Astrocyte (in vitro differentiated cells and primary cell): ENCODE measurements at regions not wholly inside any gene's neighbourhood (a gene's known extent, or its start where the extent isn't known, plus 50 kb on each side); places are given as distances from the start of the nearest gene placed in this dataset.

ENCODE experiments used
- DNase-seq: peaks from one replicate; pipeline ENCODE4 v3.0.0-alpha.2; 2010; ENCODE audit warnings: low read depth
- FAIRE-seq: peaks from 2 replicates; lab custom pipeline; 2011; peaks lifted over from hg19 to GRCh38; lab: Jason Lieb, UNC
- H2AFZ ChIP-seq: 2 replicates; pipeline ENCODE4 v1.6.0; 2012; ENCODE audit warnings: low read depth, low read length, inconsistent platforms
- H3K27ac ChIP-seq: 2 replicates; pipeline ENCODE4 v1.5.1; 2011; ENCODE audit warnings: low read depth, low read length, inconsistent platforms
- H3K27me3 ChIP-seq: 2 replicates; pipeline ENCODE4 v1.6.0; 2011; ENCODE audit warnings: low read length, inconsistent platforms; ENCODE audit not compliant: insufficient read depth
- H3K36me3 ChIP-seq: 2 replicates; pipeline ENCODE4 v1.5.1; 2011; ENCODE audit warnings: low read length, inconsistent platforms; ENCODE audit not compliant: insufficient read depth
- H3K4me1 ChIP-seq: 2 replicates; pipeline ENCODE4 v1.5.1; 2011; ENCODE audit warnings: low read length, inconsistent platforms; ENCODE audit not compliant: insufficient read depth
- H3K4me2 ChIP-seq: 2 replicates; pipeline ENCODE4 v1.6.0; 2012; ENCODE audit warnings: low read length, inconsistent platforms
- H3K4me3 ChIP-seq: 2 replicates; pipeline ENCODE4 v1.5.1; 2011; ENCODE audit warnings: low read depth, mild to moderate bottlenecking, low read length, inconsistent platforms; ENCODE audit not compliant: insufficient read depth
- H3K79me2 ChIP-seq: 2 replicates; pipeline ENCODE4 v1.6.0; 2012; ENCODE audit warnings: mild to moderate bottlenecking, low read length, inconsistent platforms; ENCODE audit not compliant: insufficient read depth
- H3K9ac ChIP-seq: 2 replicates; pipeline ENCODE4 v1.6.0; 2012; ENCODE audit warnings: mild to moderate bottlenecking, low read length, inconsistent platforms
- H3K9me3 ChIP-seq: 2 replicates; pipeline ENCODE4 v1.5.1; 2012; ENCODE audit warnings: low read depth, mild to moderate bottlenecking, low read length, inconsistent platforms; ENCODE audit not compliant: insufficient read depth
- H4K20me1 ChIP-seq: 2 replicates; pipeline ENCODE4 v1.6.0; 2012; ENCODE audit warnings: low read length, inconsistent platforms; ENCODE audit not compliant: insufficient read depth
- H3K27ac Mint-ChIP-seq: one replicate; pipeline ENCODE4 v1.8.0; 2021; ENCODE audit warnings: mild to moderate bottlenecking, mixed read lengths; ENCODE audit not compliant: unreplicated experiment
- H3K27me3 Mint-ChIP-seq: one replicate; pipeline ENCODE4 v1.8.0; 2021; ENCODE audit warnings: low read depth, mixed read lengths; ENCODE audit not compliant: unreplicated experiment
- H3K36me3 Mint-ChIP-seq: one replicate; pipeline ENCODE4 v1.8.0; 2021; ENCODE audit warnings: low read depth, mixed read lengths; ENCODE audit not compliant: unreplicated experiment
- H3K4me1 Mint-ChIP-seq: one replicate; pipeline ENCODE4 v1.8.0; 2021; ENCODE audit warnings: low read depth, mixed read lengths; ENCODE audit not compliant: unreplicated experiment
- H3K4me3 Mint-ChIP-seq: one replicate; pipeline ENCODE4 v1.8.0; 2021; ENCODE audit warnings: mild to moderate bottlenecking, moderate library complexity, mixed read lengths; ENCODE audit not compliant: unreplicated experiment
- H3K9me3 Mint-ChIP-seq: one replicate; pipeline ENCODE4 v1.8.0; 2021; ENCODE audit warnings: mild to moderate bottlenecking, mixed read lengths; ENCODE audit not compliant: unreplicated experiment
- CTCF ChIP-seq: IDR thresholded peaks from 2 replicates; pipeline ENCODE4 v1.5.1; 2011; ENCODE audit warnings: low read depth, mild to moderate bottlenecking, inconsistent platforms, low read length, moderate library complexity; ENCODE audit not compliant: insufficient read depth
- EZH2 ChIP-seq: IDR thresholded peaks from 2 replicates; pipeline ENCODE4 v1.6.1; 2012; ENCODE audit warnings: mild to moderate bottlenecking, low read length, inconsistent platforms; ENCODE audit not compliant: insufficient read depth

GRCh38 chr2:184372484-184372883 lies 225.8 kb upstream of the ZNF804A start:
- H3K27me3 ChIP-seq = no peaks in the 10 kb centered on the region
- no peaks in the 10 kb centered on the region for H3K27me3 Mint-ChIP-seq
- H3K79me2 ChIP-seq = no peaks in the 10 kb centered on the region
- TF ChIP-seq EZH2 (no peak), CTCF (no peak)
- H3K4me2 ChIP-seq = no peak overlapping the region
- H3K27ac ChIP-seq = no peak overlapping the region
- H2AFZ ChIP-seq = no peak overlapping the region
- H3K27ac Mint-ChIP-seq = no peak overlapping the region
- no peaks in the 10 kb centered on the region for H4K20me1 ChIP-seq
- H3K36me3 ChIP-seq = no peaks in the 10 kb centered on the region
- no peaks in the 10 kb centered on the region for H3K4me1 Mint-ChIP-seq
- H3K36me3 Mint-ChIP-seq = no peaks in the 10 kb centered on the region
- H3K9me3 ChIP-seq = no peaks in the 10 kb centered on the region
- DNase-seq (no peak), FAIRE-seq (no peak)
- peaks cover 2% of the 10 kb centered on the region for H3K9me3 Mint-ChIP-seq
- no peak overlapping the region for H3K9ac ChIP-seq
- H3K4me3 ChIP-seq = no peak overlapping the region
- H3K4me3 Mint-ChIP-seq = no peak overlapping the region
- H3K4me1 ChIP-seq = no peaks in the 10 kb centered on the region

- no peak for FAIRE-seq
These were observed 203.7 kb upstream of the ZNF804A start for GRCh38 chr2:184394642-184395041.

More at GRCh38 chr2:184394642-184395041, 203.7 kb upstream of the ZNF804A start:
- no peak overlapping the region for H2AFZ ChIP-seq
- peak; percentile 0 for DNase-seq
- H3K4me1 ChIP-seq = no peaks in the 10 kb centered on the region
- H3K9ac ChIP-seq = no peak overlapping the region
- no peaks in the 10 kb centered on the region for H3K4me1 Mint-ChIP-seq
- H3K79me2 ChIP-seq = no peaks in the 10 kb centered on the region
- H3K4me2 ChIP-seq = no peak overlapping the region
- H3K27me3 Mint-ChIP-seq = no peaks in the 10 kb centered on the region
- H3K4me3 ChIP-seq = no peak overlapping the region
- H3K27ac ChIP-seq = no peak overlapping the region
- no peaks in the 10 kb centered on the region for H3K36me3 ChIP-seq
- no peak overlapping the region for H3K4me3 Mint-ChIP-seq
- H3K9me3 Mint-ChIP-seq = no peaks in the 10 kb centered on the region
- no peaks in the 10 kb centered on the region for H3K36me3 Mint-ChIP-seq
- H3K27me3 ChIP-seq = no peaks in the 10 kb centered on the region
- no peak overlapping the region for H3K27ac Mint-ChIP-seq
- no peaks in the 10 kb centered on the region for H3K9me3 ChIP-seq
- TF ChIP-seq EZH2 (no peak), CTCF (no peak)
- no peaks in the 10 kb centered on the region for H4K20me1 ChIP-seq
